Lower leg skin (tissue), 4 donors: ENCODE measurements at regions not wholly inside any gene's neighbourhood (a gene's known extent, or its start where the extent isn't known, plus 50 kb on each side); places are given as distances from the start of the nearest gene placed in this dataset.
"Not testable (repeated sequence)": the region's sequence is repeated elsewhere in the genome, so short reads cannot be mapped to it uniquely, and the experiment has no call there.

Experiments used
- DNase-seq, 2 donors: peaks; one replicate each; pipeline ENCODE4 v3.0.0-alpha.2; 2019; ENCODE audit warnings: low spot score in 2 of 2
- H3K4me3 ChIP-seq: fragments of 200-600 bp; sonication (generic); 2 replicates; pipeline ENCODE4 v1.5.1; 2017; ENCODE audit warnings: mild to moderate bottlenecking, low read depth; ENCODE audit not compliant: poor library complexity, severe bottlenecking
- CTCF ChIP-seq, 3 donors: fragments of 450-650 bp; IDR thresholded peaks; one replicate each; pipeline ENCODE4 v1.5.1; 2016; ENCODE audit warnings: antibody characterized with exemption in 3 of 3, mild to moderate bottlenecking in 3 of 3, moderate library complexity in 2 of 3
- POLR2A ChIP-seq, 2 donors: fragments of 450-650 bp; IDR thresholded peaks; one replicate each; pipeline ENCODE4 v1.6.1; 2016 to 2017; ENCODE audit warnings: antibody characterized with exemption in 2 of 2, mild to moderate bottlenecking in 1 of 2, moderate library complexity in 1 of 2
- WGBS, 2 donors: methylation state at CpG; one replicate each; pipeline ENCODE4 v1.1.5; 2018; 5-methylcytosine and 5-hydroxymethylcytosine counted together
- intact Hi-C: fragments of 100-400 bp; cut with DNase I; formaldehyde crosslinking; loops from one replicate; pipeline ENCODE4 v1.15.0; 2023; ENCODE audit warnings: low total_unique reads

GRCh38 chr7:58085444-58085843 is 635.5 kb downstream of the ZNF716 start:
- 73 to 85% methylated on average over 3 of the region's 3 CpGs for WGBS, 2 donors
- intact Hi-C loops, DNase-seq, H3K4me3 ChIP-seq: not testable (repeated sequence)

- peak in 1 of 2 donors; percentile 70 for DNase-seq
- TF ChIP-seq POLR2A (IDR thresholded peaks at IDR 0.05) (no peak), CTCF (IDR thresholded peaks at IDR 0.05) (no peak)
- WGBS, 2 donors, result 66 to 72% methylated on average over 40 of the region's 40 CpGs
- no peak overlapping the region for H3K4me3 ChIP-seq
- intact Hi-C loops, result no loop called here
Observed at GRCh38 chr7:58086461-58086860, 636.5 kb downstream of the ZNF716 start.

- TF ChIP-seq CTCF (IDR thresholded peaks at IDR 0.05) (no peak), POLR2A (IDR thresholded peaks at IDR 0.05) (no peak)
- intact Hi-C loops, result no loop called here
- 66 to 74% methylated on average over 65 of the region's 65 CpGs for WGBS, 2 donors
- no peak overlapping the region for H3K4me3 ChIP-seq
- DNase-seq, result peak in 1 of 2 donors; percentile 78
Observed at GRCh38 chr7:58086871-58087535, 637.0 kb downstream of the ZNF716 start.

GRCh38 chr7:58087536-58088190 is 637.7 kb downstream of the ZNF716 start:
- 73 to 77% methylated on average over 56 of the region's 56 CpGs for WGBS, 2 donors
- intact Hi-C loops, result no loop called here
- peak in 1 of 2 donors; percentile 83 for DNase-seq
- H3K4me3 ChIP-seq, result no peak overlapping the region
- TF ChIP-seq POLR2A (IDR thresholded peaks at IDR 0.05), result no peak
- no peak for TF ChIP-seq CTCF (IDR thresholded peaks at IDR 0.05)

GRCh38 chr7:58088191-58088560 is 638.2 kb downstream of the ZNF716 start:
- DNase-seq, result peak in 1 of 2 donors; percentile 77
- intact Hi-C loops, H3K4me3 ChIP-seq: not testable (repeated sequence)
- 83 to 89% methylated on average over 19 of the region's 19 CpGs for WGBS, 2 donors

GRCh38 chr7:58091063-58091462 is 641.1 kb downstream of the ZNF716 start:
- intact Hi-C loops, H3K4me3 ChIP-seq, DNase-seq: not testable (repeated sequence)
- WGBS, 2 donors, result 16 to 26% methylated on average over 1 of the region's 1 CpG
